ENCODE measurements at regions not wholly inside any gene's neighbourhood (a gene's known extent, or its start where the extent isn't known, plus 50 kb on each side); places are given as distances from the start of the nearest gene placed in this dataset.

- Histone ChIP-seq H3F3A (ENCODE audit: insufficient read depth, low read length) (no peaks in the 10 kb centered on the region), H4K20me1 (ENCODE audit: insufficient read depth, low read length) (no peaks in the 10 kb centered on the region), H3K27me3 (ENCODE audit: insufficient read depth, low read length) (no peaks in the 10 kb centered on the region), H3K4me1 (ENCODE audit: insufficient read depth, low read length, severe bottlenecking) (no peaks in the 10 kb centered on the region), H3K9me2 (ENCODE audit: low read depth, low read length) (no peaks in the 10 kb centered on the region), H3K36me3 (ENCODE audit: insufficient read depth, low read length) (no peaks in the 10 kb centered on the region), H3K4me3 (ENCODE audit: low read depth, low read length, poor library complexity, severe bottlenecking) (no peak overlapping the region), H3K9me3 (ENCODE audit: low read length) (no peaks in the 10 kb centered on the region), H3K79me2 (ENCODE audit: insufficient read depth, low read length) (no peaks in the 10 kb centered on the region), H2AFZ (ENCODE audit: low read length) (no peak overlapping the region), H3K4me2 (ENCODE audit: low read length) (no peak overlapping the region), H3K27ac (ENCODE audit: low read depth, low read length, poor library complexity, severe bottlenecking) (no peak overlapping the region), H3K9ac (ENCODE audit: low read length) (no peak overlapping the region)
- TF ChIP-seq CTCF (IDR thresholded peaks at IDR 0.05; ENCODE audit: low read length): no peak
- TF ChIP-seq EZH2 (IDR thresholded peaks at IDR 0.05; ENCODE audit: borderline replicate concordance, low read length): no peak
Measured at GRCh38 chr9:108750661-108751215, 105.0 kb downstream of the ACTL7B start.

GRCh38 chr9:108748776-108749175, 107.0 kb downstream of the ACTL7B start:
- Histone ChIP-seq H4K20me1 (ENCODE audit: insufficient read depth, low read length) (no peaks in the 10 kb centered on the region), H3K27me3 (ENCODE audit: insufficient read depth, low read length) (no peaks in the 10 kb centered on the region), H3K9me3 (ENCODE audit: low read length) (no peaks in the 10 kb centered on the region), H3K79me2 (ENCODE audit: insufficient read depth, low read length) (no peaks in the 10 kb centered on the region), H3K9me2 (ENCODE audit: low read depth, low read length) (no peaks in the 10 kb centered on the region), H3K27ac (ENCODE audit: low read depth, low read length, poor library complexity, severe bottlenecking) (no peak overlapping the region), H3K4me2 (ENCODE audit: low read length) (no peak overlapping the region), H3K4me3 (ENCODE audit: low read depth, low read length, poor library complexity, severe bottlenecking) (no peak overlapping the region), H3K36me3 (ENCODE audit: insufficient read depth, low read length) (no peaks in the 10 kb centered on the region), H3K9ac (ENCODE audit: low read length) (no peak overlapping the region), H3K4me1 (ENCODE audit: insufficient read depth, low read length, severe bottlenecking) (no peaks in the 10 kb centered on the region), H2AFZ (ENCODE audit: low read length) (no peak overlapping the region), H3F3A (ENCODE audit: insufficient read depth, low read length) (no peaks in the 10 kb centered on the region)
- TF ChIP-seq EZH2 (IDR thresholded peaks at IDR 0.05; ENCODE audit: borderline replicate concordance, low read length) (no peak), CTCF (IDR thresholded peaks at IDR 0.05; ENCODE audit: low read length) (no peak)

- H2AFZ ChIP-seq (ENCODE audit: low read length): no peak overlapping the region
- H3K9me3 ChIP-seq (ENCODE audit: low read length): no peaks in the 10 kb centered on the region
- H3K9me2 ChIP-seq (ENCODE audit: low read depth, low read length): no peaks in the 10 kb centered on the region
- no peak overlapping the region for H3K4me3 ChIP-seq (ENCODE audit: low read depth, low read length, poor library complexity, severe bottlenecking)
- TF ChIP-seq CTCF (IDR thresholded peaks at IDR 0.05; ENCODE audit: low read length): no peak
- no peak for TF ChIP-seq EZH2 (IDR thresholded peaks at IDR 0.05; ENCODE audit: borderline replicate concordance, low read length)
- no peaks in the 10 kb centered on the region for H3K4me1 ChIP-seq (ENCODE audit: insufficient read depth, low read length, severe bottlenecking)
- H3K79me2 ChIP-seq (ENCODE audit: insufficient read depth, low read length): no peaks in the 10 kb centered on the region
- no peak overlapping the region for H3K9ac ChIP-seq (ENCODE audit: low read length)
- H3K27me3 ChIP-seq (ENCODE audit: insufficient read depth, low read length): no peaks in the 10 kb centered on the region
- H3K4me2 ChIP-seq (ENCODE audit: low read length): no peak overlapping the region
- no peaks in the 10 kb centered on the region for H4K20me1 ChIP-seq (ENCODE audit: insufficient read depth, low read length)
- H3K36me3 ChIP-seq (ENCODE audit: insufficient read depth, low read length): no peaks in the 10 kb centered on the region
- H3F3A ChIP-seq (ENCODE audit: insufficient read depth, low read length): no peaks in the 10 kb centered on the region
- H3K27ac ChIP-seq (ENCODE audit: low read depth, low read length, poor library complexity, severe bottlenecking): no peak overlapping the region
Measured at GRCh38 chr9:108746864-108747263, 108.9 kb downstream of the ACTL7B start.

Measured in OCI-LY1 (cell line).